ENCODE measurements at regions not wholly inside any gene's neighbourhood (a gene's known extent, or its start where the extent isn't known, plus 50 kb on each side); places are given as distances from the start of the nearest gene placed in this dataset.

- DNase-seq (ENCODE audit: low read depth in 2 of 3, low spot score in 2 of 3) = no peak
These were observed 730.4 kb downstream of the EFNA5 start for GRCh38 chr5:106940301-106940846.

- no peak for DNase-seq (ENCODE audit: low read depth in 2 of 3, low spot score in 2 of 3)
These were observed 747.3 kb downstream of the EFNA5 start for GRCh38 chr5:106923409-106923808.

- DNase-seq (ENCODE audit: low read depth in 2 of 3, low spot score in 2 of 3) = no peak
These were observed 749.2 kb downstream of the EFNA5 start for GRCh38 chr5:106921567-106921966.

DNA sequence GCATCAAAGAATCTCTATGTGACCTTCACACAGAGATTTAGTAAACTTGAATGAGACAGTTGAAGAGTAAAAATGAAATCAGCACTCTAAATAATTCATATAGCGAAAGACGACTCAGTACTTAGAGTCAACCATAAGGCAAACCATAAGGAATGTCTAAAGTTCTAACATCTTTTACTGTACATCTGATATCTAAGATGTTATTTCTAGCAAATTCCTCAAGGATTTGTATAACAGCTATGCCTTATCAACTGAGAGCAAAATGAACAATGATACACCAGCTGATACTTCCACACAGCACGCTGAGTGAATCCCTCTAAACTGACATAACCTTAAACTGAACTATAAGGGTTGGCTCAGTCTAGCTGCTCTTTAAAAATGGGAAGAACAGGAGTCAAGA, 760.3 kb downstream of the EFNA5 start:
- no peak for DNase-seq (ENCODE audit: low read depth in 2 of 3, low spot score in 2 of 3)

DNA sequence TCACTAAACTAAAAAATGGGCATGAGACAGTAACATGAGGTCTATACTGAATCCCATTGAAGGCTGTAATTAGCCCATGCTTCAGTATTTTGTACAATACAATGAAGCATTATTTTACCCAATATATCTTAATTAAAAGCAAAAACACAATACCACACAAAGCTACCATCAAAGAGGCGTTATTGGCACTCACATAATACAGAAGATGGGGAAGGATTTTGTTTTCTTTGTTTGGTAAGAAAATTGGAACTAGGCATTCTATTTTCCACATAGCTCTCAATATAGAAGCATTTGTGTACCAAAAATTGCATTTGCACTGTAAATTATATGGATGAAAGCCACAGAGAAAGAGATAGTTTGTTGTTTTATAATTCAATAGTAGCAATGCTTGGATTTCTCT, 761.0 kb downstream of the EFNA5 start:
- DNase-seq (ENCODE audit: low read depth in 2 of 3, low spot score in 2 of 3) = no peak

GRCh38 chr5:106907979-106908378, 762.8 kb downstream of the EFNA5 start:
- no peak for DNase-seq (ENCODE audit: low read depth in 2 of 3, low spot score in 2 of 3)

DNA sequence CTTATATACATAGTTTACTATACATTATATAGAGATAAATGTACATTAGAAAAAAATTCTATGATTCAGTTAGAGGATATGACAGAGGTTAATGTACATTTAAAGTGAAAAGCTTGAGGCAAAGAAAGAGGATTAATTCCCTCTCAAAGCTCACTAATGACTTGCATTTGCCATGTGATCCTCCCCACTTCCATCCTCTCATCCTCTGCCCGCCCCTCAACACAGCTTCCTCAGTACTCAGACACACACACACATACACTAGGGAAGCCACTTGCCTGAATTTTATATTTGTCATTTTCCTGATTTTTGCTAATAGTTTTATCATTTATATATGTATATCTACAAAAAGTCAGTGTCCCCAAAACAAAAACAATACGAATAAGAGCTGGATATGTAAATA, 764.5 kb downstream of the EFNA5 start:
- DNase-seq (ENCODE audit: low read depth in 2 of 3, low spot score in 2 of 3) = no peak

DNA sequence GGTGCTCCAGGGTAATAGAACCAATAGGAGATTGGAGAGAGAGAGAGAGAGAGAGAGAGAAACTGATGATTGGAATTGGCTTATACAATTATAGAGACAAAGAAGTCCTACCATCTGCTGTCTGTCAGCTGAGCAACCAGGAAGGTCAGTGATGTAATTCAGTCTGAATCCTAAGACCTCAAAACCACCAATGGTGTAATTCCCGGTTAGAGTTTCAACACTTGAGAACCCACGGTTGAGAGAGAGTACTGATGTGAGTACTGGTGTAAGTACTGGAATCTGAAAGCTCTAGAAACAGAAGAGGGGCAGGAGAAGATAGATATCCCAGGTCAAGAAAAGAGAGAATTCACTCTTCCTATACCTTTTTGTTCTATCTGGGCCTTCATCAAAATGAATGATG, 775.8 kb downstream of the EFNA5 start:
- no peak for DNase-seq (ENCODE audit: low read depth in 2 of 3, low spot score in 2 of 3)

DNA sequence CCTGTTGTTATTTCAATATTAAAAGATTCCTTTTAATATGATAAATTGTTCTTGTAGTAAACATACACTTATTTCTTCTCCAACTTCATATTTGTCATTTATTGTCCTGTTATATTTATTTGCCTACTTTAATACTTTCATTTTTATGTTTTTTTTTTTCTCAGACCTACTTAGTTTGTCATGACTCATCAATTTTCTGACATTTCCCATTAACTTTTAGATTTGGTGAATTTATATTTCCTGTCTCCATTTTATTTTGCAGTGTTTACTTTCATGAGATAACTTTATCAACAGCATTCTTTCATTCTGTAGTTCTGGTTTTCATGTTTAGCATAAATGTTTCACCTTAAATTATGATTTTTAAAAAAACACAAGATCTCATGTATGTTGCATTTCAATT, 788.7 kb downstream of the EFNA5 start:
- DNase-seq (ENCODE audit: low read depth in 2 of 3, low spot score in 2 of 3) = peak in 1 of 3 donors; percentile 28

DNA sequence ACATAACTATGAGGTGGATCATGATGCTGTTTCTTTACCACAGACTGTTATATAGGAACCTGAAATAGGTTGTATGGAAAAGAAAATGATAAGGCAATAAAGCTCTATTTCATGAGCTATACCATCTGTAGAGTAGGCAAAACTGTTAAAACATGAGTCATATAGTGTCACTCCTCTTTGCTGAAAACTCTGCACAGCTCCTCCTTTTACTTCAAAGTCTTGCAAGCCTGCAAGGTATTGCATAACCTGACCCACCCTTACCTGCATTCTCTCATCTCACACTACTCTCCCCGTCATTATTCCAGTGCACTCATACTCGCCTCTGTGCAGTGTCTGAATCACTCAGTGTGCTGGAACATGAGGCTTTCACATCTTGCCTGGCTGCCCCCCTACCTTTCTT, 790.1 kb downstream of the EFNA5 start:
- no peak for DNase-seq (ENCODE audit: low read depth in 2 of 3, low spot score in 2 of 3)

DNA sequence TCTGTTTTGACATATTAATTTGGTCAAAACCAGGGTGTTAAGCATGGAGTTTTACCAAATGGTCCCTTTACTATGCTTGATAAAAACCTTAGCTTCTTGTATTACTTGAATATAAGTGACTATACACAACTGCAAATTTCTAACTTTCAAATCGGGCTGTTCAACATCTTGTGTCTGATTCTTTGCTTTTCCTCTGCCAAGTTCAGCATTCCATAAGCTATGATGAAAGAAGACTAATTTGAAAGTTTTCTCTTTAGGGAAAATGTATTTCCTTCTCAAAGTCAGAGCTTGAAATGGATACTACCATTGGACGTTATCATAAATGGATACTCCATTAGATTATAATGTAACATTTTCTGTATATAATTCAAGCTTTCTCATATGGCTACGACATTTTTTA, 792.9 kb downstream of the EFNA5 start:
- DNase-seq (ENCODE audit: low read depth in 2 of 3, low spot score in 2 of 3) = no peak

DNA sequence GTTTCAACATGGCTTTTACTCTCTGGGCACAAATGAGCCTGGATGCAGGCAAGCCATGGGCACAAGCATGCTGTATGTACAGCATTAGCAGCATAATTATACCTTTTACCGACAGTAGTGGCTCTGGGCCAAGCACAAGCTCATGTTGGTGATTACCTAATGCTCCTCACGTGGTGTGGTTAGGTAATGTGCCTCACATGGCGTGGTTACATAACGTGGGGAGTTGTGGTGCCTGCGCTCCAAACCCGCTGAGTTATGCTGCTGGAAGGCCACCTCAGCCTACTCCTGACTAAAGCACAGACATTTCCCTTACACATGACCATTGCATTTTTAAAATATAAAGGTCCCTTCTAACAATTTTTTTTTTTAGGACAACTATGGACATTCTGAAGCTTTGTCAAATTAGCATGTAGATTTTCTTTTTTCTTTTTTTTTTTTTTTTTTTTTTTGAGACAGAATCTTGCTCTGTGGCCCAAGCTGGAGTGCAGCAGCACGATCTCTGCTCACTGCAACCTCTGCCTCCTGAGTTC, 794.0 kb downstream of the EFNA5 start:
- peak in 1 of 3 donors; percentile 15 for DNase-seq (ENCODE audit: low read depth in 2 of 3, low spot score in 2 of 3)

DNA sequence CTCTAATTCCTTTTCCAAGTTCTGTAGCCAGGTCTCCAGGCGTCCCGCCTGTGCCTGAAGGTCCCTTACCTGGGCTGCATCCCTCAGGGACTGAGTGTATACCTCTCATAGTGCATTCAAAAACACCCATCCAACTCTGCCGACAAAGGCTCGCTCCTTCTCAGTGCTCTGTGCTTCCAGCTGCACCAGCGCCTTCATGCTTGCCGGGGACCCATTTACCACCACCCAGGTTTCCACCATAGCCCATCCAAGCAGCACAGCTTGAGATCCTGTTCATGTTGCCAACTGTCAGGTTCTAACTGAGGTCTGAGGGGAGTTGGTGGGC, 794.5 kb downstream of the EFNA5 start:
- no peak for DNase-seq (ENCODE audit: low read depth in 2 of 3, low spot score in 2 of 3)

DNA sequence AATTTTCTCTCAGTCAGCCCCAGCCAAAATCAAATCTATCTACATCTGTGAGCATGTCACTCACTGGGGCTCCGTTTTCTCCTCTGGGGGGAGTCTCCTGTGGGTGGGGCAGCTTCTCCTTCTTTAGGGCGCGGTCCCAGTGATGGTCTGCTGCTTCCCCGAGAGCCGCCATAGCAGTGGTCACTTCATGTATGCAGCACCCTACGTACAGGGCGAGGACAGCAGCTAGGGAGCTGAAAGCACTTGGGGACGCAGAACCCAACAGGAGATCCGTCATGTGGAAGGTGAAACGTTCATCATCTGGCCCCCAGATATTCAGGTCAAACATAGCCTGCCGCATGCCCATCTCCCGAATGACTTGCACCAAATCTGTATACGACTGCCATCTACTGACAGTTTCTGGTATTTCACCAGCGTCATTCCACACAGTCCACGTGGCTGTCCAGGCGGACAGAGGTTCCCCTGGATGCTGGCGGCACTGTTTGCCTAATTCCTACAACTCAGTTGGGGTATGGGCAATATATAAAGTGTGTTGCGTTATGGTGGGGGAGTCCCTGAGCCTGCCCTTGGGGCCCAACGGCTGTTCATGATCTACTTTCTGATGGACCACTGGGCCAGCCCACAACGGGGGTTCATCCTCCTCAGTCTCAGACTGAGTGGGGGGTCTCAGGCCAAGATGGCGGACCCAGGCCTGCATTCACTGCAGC, 795.0 kb downstream of the EFNA5 start:
- DNase-seq (ENCODE audit: low read depth in 2 of 3, low spot score in 2 of 3) = peak in 1 of 3 donors; percentile 64

GRCh38 chr5:106874974-106875373, 795.8 kb downstream of the EFNA5 start:
- DNase-seq (ENCODE audit: low read depth in 2 of 3, low spot score in 2 of 3) = no peak

DNA sequence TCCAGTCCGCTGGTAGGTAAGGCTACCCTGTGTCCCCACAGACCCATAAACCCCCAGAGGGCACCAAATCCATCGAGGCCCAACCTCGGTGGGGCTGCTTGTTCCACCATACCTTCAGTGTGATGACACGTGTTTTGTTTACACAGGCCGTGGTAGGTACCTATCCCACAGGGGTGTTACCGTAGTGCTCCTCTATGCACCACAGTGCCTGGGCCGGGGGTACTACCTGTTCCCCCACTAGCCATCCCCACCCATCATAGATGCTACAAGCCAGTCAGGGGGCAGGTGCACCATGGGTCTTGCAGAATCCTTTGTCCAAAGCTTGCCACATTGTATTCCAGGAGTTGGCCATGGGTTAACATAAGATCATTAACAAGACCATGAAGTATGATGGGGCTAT, 796.2 kb downstream of the EFNA5 start:
- no peak for DNase-seq (ENCODE audit: low read depth in 2 of 3, low spot score in 2 of 3)

DNA sequence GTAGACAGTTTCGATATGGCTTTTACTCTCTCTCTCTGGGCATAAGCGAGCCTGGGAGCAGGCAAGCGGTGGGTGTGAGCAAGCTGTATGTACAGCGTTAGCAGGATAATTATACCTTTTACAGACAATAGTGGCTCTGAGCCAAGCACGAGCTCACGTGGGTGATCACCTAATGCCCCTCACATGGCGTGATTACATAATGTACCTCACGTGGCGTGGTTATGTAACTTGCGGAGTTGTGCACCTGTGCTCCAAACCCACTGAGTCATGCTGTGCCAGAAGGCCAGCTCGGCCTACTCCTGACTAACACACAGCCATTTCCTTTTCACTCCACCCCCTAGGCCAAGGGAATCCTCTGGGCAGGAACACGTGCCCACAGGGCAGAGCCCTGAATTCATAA, 797.2 kb downstream of the EFNA5 start:
- DNase-seq (ENCODE audit: low read depth in 2 of 3, low spot score in 2 of 3) = peak in 1 of 3 donors; percentile 25

- DNase-seq (ENCODE audit: low read depth in 2 of 3, low spot score in 2 of 3) = no peak
These were observed 805.5 kb downstream of the EFNA5 start for GRCh38 chr5:106865279-106865678.

- DNase-seq (ENCODE audit: low read depth in 2 of 3, low spot score in 2 of 3) = peak in 1 of 3 donors; percentile 74
These were observed 808.1 kb downstream of the EFNA5 start for GRCh38 chr5:106862450-106863193.

- no peak for DNase-seq (ENCODE audit: low read depth in 2 of 3, low spot score in 2 of 3)
These were observed 810.2 kb downstream of the EFNA5 start for GRCh38 chr5:106860398-106861044.

DNA sequence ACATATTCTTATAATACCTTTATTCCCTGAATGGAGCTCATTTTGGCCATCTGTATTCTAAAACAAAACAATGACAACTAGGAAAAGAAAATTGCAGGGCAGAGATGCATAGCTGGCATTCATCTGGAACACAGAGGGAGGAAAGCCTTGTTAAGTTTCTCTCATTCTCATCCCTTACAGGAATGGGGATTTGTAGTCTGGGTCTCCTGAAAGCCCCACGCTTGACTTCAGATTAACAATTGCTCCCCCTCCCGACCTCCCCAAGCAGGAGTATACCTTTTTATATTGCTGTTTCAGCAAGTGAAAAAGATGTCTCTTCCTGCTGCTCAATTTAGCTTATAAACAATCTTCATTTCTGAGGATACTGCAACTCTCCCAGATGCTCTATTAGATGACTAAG, 812.1 kb downstream of the EFNA5 start:
- DNase-seq (ENCODE audit: low read depth in 2 of 3, low spot score in 2 of 3) = no peak

Measured in hematopoietic multipotent progenitor cell (in vitro differentiated cells).